GM19372 (cell line): ENCODE measurements at regions not wholly inside any gene's neighbourhood (a gene's known extent, or its start where the extent isn't known, plus 50 kb on each side); places are given as distances from the start of the nearest gene placed in this dataset.

ENCODE experiments used
- ATAC-seq: cut with Tn5 transposase; IDR thresholded peaks from one replicate; pipeline ENCODE4 v1.9.1; 2021; ENCODE audit warnings: mild to moderate bottlenecking, low read depth, moderate library complexity; ENCODE audit not compliant: unreplicated experiment

GRCh38 chr4:123826896-123827295 lies 430.3 kb downstream of the SPRY1 start:
- ATAC-seq: no peak

DNA sequence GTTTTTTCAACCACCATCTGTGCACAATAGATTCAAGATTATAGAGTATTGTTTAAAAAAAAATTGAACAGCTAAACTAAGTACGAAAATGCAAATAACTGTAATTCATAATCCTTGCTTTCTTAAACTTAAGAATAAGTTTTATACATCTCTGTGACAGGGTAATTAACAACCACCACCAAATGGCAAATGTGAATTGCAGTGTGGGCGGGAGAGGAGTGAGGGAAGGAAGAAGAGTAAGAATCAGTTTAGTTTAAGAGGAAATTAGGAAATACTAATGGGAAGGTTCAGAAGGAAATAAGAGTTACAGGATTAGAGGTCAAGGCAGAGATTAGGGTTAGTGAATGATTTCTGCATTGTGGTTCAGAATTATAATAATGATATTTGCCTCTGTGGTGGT lies 430.9 kb downstream of the SPRY1 start:
- ATAC-seq: no peak

DNA sequence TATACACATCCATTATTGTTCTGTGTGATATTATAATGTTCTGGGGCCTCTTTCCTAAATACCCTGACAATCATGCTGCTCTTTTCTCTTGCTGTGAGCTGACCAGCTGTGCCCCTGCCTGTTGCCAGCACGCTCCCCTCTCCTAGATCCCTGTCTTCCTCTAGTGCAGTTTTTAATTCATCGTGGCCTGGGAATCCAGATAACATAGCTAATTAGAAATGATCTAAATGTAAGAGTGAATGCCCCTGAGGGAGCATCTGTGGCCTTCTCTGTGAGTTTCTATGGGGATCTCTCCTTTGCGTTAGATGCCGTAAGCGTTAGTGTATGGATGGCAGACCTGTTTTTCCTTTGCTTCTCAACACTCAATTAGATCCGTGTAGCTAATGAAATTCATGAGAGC lies 434.3 kb downstream of the SPRY1 start:
- ATAC-seq: no peak

DNA sequence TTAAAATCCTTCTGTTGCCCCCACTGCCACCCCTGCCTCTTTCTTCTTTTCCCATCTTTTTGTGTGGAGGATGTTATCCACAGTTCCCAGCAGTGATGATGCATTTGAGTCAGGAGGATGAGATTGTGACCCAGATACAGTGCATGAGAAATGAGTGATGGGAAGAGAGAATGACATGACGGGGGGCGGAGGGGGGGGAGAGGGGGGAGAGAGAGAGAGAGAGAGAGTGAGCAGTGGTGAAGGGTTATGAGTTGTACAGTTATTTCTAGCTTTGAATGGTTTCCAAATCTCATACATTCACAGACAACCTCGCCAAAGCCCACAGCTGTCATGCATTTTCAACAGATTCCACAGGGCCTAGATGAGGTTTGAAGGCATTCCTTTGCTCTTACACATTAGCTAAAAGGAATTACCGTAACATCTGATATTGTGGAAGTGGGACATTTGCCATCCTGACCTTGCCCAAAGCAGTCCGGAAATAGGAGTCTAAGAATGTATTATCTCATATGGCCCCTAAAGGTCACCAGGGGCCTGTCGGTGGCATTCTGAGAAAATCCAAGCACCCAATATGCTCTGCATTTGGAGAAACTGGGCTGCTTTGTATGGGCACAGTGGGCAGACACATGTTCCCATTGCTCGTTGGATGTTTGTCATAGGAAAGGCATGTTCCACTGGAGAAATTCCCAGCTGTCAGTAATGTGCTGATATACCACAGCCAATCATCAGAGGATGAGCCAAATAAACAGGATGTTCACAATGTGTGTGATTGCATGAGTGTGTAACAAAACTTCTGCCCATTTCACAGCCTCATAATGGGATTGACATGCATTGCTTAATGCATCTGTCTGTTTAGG lies 435.8 kb downstream of the SPRY1 start:
- ATAC-seq: no peak

DNA sequence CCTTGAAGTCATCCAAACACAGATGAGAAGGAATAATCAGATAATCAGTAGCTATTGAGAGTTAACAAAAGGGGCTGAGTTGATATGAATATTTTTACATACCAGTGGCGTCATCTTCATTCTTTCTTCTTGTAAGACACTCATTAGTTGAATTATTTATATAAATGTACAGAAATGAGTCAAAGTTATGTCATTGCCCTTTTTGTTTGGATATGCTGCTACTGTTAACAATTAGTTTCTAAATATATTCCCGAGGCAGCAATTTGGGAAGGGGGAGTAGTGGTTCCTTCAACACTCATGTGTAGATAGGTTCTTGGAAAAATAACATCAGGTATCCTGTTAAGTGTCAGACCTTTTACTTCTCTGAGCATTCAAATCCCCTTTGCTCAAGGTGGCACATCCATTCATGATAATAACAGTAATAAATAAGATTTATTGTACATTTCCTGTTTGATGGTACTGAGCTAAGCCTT lies 436.6 kb downstream of the SPRY1 start:
- ATAC-seq: no peak

DNA sequence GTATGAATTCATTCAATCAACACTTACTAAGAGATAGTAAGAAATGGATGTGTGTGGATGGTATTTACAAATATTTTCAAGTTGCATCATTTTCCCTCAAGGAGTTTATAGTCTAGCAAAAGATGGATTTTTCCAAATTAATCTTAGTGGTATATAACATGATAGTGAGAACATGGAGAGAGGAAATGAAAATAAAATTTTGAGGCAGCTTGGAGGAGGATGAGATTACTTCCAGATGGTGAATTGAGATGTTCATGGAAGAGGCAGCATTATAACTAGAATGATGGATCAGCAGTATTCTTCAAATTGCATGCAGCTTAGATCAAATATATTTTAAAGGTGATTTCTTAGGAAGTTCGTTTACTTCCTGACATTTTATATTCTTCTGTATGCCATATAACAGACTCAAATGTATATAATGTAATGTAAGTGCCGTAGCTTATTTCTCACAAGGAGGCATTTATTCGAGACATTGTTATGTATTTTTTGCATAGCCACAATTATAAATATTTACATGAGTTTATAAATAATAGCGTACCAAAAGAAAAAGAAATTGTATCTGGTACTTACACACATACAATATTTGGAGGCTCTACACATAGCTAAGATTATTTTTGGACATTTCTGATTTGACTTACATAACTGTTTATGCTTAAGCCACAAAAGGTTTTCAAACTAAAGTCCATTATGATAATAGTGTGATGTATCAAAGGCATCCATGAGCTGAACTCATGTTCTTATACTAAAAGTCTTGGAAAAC lies 439.4 kb downstream of the SPRY1 start:
- ATAC-seq: no peak

- ATAC-seq: no peak
These were observed 440.4 kb downstream of the SPRY1 start for GRCh38 chr4:123836851-123837595.

GRCh38 chr4:123838474-123838873 lies 441.9 kb downstream of the SPRY1 start:
- ATAC-seq: no peak

GRCh38 chr4:123840197-123840596 lies 443.6 kb downstream of the SPRY1 start:
- ATAC-seq: no peak

GRCh38 chr4:123841447-123842121 lies 445.0 kb downstream of the SPRY1 start:
- ATAC-seq: no peak

GRCh38 chr4:123843137-123843536 lies 446.5 kb downstream of the SPRY1 start:
- no peak for ATAC-seq

DNA sequence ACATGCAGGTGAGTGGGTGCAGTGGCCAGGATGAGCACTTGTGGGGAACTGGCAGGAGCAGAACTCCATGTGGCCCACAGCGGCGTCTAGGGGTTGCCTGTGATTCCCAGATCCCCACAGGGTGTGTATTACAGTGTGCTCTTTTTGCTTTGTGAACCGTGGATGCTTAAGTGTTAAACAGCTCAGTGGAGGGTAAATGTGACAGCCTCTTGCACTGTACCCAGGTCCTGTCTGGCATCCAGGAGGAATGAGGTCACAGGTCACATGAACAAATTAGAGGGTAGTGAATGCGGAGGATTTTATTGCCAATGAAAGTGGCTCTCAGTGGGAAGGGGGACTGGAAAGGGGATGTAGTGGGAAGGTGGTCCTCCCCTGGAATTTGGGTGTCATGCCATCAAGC lies 447.8 kb downstream of the SPRY1 start:
- ATAC-seq: no peak

- ATAC-seq: no peak
These were observed 449.5 kb downstream of the SPRY1 start for GRCh38 chr4:123846092-123846491.

DNA sequence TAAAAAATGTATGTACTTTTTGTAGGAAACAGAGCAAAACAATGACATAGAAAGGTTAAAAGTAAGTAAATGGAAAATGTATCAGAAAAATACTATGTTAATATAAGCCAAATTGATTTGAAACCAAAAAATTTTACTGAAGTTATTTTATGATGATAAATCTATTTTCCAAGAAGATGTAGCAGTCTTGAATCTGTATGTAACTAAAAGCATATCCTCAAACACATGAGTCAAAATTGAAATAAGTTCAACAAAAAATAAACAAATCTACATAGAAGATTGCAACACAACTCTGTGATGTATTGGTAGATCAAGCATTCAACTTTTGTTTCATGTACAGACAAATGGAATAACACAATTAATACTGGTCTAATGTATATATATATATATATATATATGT lies 450.0 kb downstream of the SPRY1 start:
- no peak for ATAC-seq

DNA sequence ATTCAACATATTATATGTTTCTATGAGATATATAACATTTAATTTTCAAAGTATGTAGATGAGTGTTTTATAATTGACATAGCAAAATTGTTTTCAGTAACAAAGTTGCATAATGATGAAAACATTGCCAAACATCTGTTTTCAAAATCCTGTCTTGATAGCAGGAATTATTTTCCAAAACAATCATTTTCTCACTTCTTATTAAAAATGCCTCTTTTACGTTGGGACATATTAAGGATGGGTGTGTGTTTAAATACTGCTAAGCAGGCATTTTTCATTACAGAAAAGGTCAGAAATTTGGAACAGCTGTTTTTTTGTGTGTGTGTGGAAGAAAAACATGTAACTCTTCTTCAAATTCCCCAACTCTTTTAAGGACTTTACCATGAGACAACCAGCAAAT lies 452.0 kb downstream of the SPRY1 start:
- no peak for ATAC-seq

DNA sequence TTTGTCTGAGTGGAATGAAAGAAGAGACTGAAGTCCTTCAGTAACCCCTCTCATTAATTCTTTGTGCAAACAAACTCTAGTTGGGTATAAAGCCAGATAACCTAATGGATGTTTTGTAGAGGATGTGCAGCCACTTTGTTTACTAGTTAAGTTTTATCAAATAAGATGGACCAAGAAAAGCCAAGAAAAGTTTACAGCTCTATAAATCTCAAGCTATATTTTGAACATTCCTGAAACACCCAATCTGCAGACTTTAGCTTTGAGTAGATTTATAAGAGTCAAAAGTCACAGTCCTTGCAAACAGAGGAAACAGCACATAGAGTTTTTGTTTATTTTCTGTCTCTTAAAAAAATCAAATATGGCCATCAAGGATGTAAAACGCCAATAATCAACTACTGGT lies 452.9 kb downstream of the SPRY1 start:
- ATAC-seq: no peak

GRCh38 chr4:123851521-123851920 lies 454.9 kb downstream of the SPRY1 start:
- no peak for ATAC-seq

DNA sequence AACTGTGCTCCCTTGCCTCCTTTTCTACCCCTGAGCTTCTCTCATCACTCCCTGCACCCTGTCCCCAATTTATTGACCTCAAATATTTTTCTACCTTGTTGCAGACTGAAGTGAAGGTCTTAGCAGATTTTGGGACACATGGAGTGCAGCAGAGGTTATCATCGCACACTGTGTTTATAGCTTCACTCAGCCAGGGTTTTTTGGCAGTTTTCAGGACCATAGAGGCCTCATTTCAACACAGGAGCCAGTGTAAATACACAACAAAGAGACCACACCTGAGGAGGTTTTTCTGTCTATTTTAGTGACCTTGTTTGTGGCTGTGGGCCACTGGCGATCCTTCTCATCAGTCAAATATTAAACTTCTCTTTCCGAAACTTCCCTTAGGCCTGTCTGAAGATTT lies 457.1 kb downstream of the SPRY1 start:
- ATAC-seq: no peak

DNA sequence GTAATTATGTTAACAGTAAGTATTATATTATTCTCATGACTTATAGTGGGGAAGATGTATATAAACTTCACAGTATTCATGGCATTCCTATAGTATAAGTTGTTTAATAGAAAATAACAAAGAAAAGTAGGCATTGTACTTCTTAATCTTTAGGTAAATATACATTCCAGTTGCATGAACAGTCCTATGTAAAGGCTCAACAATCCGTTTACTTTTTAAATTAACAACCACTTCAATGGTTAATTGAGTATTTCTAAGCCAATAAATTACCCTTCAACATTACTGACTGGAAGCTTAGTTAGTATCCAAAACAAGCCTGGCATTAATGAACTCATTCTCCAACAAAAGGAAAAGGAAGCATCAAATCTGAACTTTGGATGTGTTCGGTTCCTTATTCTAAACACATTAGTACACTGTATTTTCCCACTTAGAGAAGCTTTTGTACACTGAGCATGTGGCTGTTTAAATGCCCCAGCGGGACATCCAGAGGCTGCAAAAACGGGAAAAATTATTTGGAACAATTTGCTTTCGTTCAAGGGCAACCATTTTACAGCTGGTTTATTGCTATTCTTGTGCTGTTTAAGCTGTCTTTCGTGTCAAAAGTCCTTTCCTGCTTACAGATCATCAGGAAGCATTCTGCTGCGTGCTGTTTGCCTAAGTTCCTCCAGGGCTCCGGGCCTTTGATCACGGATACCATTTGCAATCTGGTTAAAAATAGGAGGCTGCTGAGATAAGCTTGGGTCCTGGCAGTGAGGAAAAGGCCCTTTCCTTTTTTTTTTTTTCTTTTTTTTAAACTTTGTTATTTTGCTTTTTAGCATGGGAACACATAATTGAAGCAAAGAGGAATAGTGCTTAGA lies 460.3 kb downstream of the SPRY1 start:
- ATAC-seq: no peak

GRCh38 chr4:123858465-123858864 lies 461.9 kb downstream of the SPRY1 start:
- no peak for ATAC-seq
